Upper lobe of right lung (tissue), 1 donor: ENCODE measurements at regions not wholly inside any gene's neighbourhood (a gene's known extent, or its start where the extent isn't known, plus 50 kb on each side); places are given as distances from the start of the nearest gene placed in this dataset.

ENCODE experiments used
- ATAC-seq: fragments of 200-7000 bp; cut with Tn5 transposase; one replicate; pipeline ENCODE4 v1.9.1; 2020; ENCODE audit warnings: mild to moderate bottlenecking, moderate library complexity
- DNase-seq: peaks from one replicate; pipeline ENCODE4 v3.0.0-alpha.2; 2020
- H3K27ac ChIP-seq: fragments of 200-600 bp; one replicate; pipeline ENCODE4 v1.8.0; 2022
- H3K27me3 ChIP-seq: fragments of 200-600 bp; one replicate; pipeline ENCODE4 v1.8.0; 2022; ENCODE audit warnings: mild to moderate bottlenecking
- H3K36me3 ChIP-seq: fragments of 200-600 bp; one replicate; pipeline ENCODE4 v1.8.0; 2022
- H3K4me1 ChIP-seq: fragments of 200-600 bp; one replicate; pipeline ENCODE4 v1.8.0; 2022
- H3K4me3 ChIP-seq: fragments of 200-600 bp; one replicate; pipeline ENCODE4 v1.8.0; 2022; ENCODE audit warnings: mild to moderate bottlenecking
- H3K9me3 ChIP-seq: fragments of 200-600 bp; one replicate; pipeline ENCODE4 v1.8.0; 2022
- CTCF ChIP-seq: fragments of 200-600 bp; IDR thresholded peaks from one replicate; pipeline ENCODE4 v1.8.0; 2022; ENCODE audit warnings: antibody characterized with exemption
- intact Hi-C: fragments of 100-400 bp; cut with DNase I; formaldehyde crosslinking; loops from one replicate; pipeline ENCODE4 v1.11.0; 2022
- donor health status: DM: no; HTN: yes; CAD: no; lungs with severe emphysema.

GRCh38 chr12:13443498-13443897 is 247.0 kb downstream of the EMP1 start:
- no peak overlapping the region for H3K4me3 ChIP-seq
- no peaks in the 10 kb centered on the region for H3K9me3 ChIP-seq
- no peaks in the 10 kb centered on the region for H3K36me3 ChIP-seq
- no peaks in the 10 kb centered on the region for H3K27me3 ChIP-seq
- TF ChIP-seq CTCF, result no peak
- intact Hi-C loops, result no loop called here
- H3K4me1 ChIP-seq, result no peaks in the 10 kb centered on the region
- no peak overlapping the region for H3K27ac ChIP-seq
- DNase-seq (no peak), ATAC-seq (no peak)

- TF ChIP-seq CTCF, result no peak
- Histone ChIP-seq H3K27me3 (no peaks in the 10 kb centered on the region), H3K9me3 (no peaks in the 10 kb centered on the region), H3K4me3 (no peak overlapping the region), H3K36me3 (no peaks in the 10 kb centered on the region), H3K4me1 (no peaks in the 10 kb centered on the region), H3K27ac (no peak overlapping the region)
- intact Hi-C loops, result no loop called here
- no peak for DNase-seq
- ATAC-seq, result no peak
Measured at GRCh38 chr12:13443028-13443427, 246.5 kb downstream of the EMP1 start.

- Histone ChIP-seq H3K4me1 (no peaks in the 10 kb centered on the region), H3K9me3 (no peaks in the 10 kb centered on the region), H3K36me3 (no peaks in the 10 kb centered on the region), H3K27me3 (no peaks in the 10 kb centered on the region), H3K27ac (no peak overlapping the region), H3K4me3 (no peak overlapping the region)
- ATAC-seq (no peak), DNase-seq (no peak)
- TF ChIP-seq CTCF, result no peak
- intact Hi-C loops, result no loop called here
Measured at GRCh38 chr12:13442457-13442856, 245.9 kb downstream of the EMP1 start.

- peak; percentile 55 for ATAC-seq
- intact Hi-C loops, result no loop called here
Measured at GRCh38 chr12:13440844-13441243, 244.3 kb downstream of the EMP1 start.

GRCh38 chr12:13437541-13437940 is 241.0 kb downstream of the EMP1 start:
- no peaks in the 10 kb centered on the region for H3K9me3 ChIP-seq
- no peak for TF ChIP-seq CTCF
- ATAC-seq (no peak), DNase-seq (no peak)
- no peak overlapping the region for H3K27ac ChIP-seq
- H3K4me1 ChIP-seq, result no peaks in the 10 kb centered on the region
- H3K4me3 ChIP-seq, result no peak overlapping the region
- H3K36me3 ChIP-seq, result no peaks in the 10 kb centered on the region
- H3K27me3 ChIP-seq, result no peaks in the 10 kb centered on the region
- intact Hi-C loops, result no loop called here

More at GRCh38 chr12:13440844-13441243, 244.3 kb downstream of the EMP1 start:
- Histone ChIP-seq H3K4me1 (no peaks in the 10 kb centered on the region), H3K27ac (no peak overlapping the region), H3K27me3 (no peaks in the 10 kb centered on the region), H3K9me3 (no peaks in the 10 kb centered on the region), H3K4me3 (no peak overlapping the region), H3K36me3 (no peaks in the 10 kb centered on the region)
- DNase-seq, result no peak
- no peak for TF ChIP-seq CTCF

- no peaks in the 10 kb centered on the region for H3K9me3 ChIP-seq
- intact Hi-C loops, result no loop called here
- ATAC-seq, result no peak
- H3K27ac ChIP-seq, result no peak overlapping the region
- no peaks in the 10 kb centered on the region for H3K4me1 ChIP-seq
- H3K36me3 ChIP-seq, result no peaks in the 10 kb centered on the region
- TF ChIP-seq CTCF, result no peak
- no peaks in the 10 kb centered on the region for H3K27me3 ChIP-seq
- DNase-seq, result no peak
- H3K4me3 ChIP-seq, result no peak overlapping the region
Measured at GRCh38 chr12:13436696-13437391, 240.3 kb downstream of the EMP1 start.
